ENCODE measurements at regions not wholly inside any gene's neighbourhood (a gene's known extent, or its start where the extent isn't known, plus 50 kb on each side); places are given as distances from the start of the nearest gene placed in this dataset.

- no peak overlapping the region for H3K4me3 ChIP-seq (ENCODE audit: low read depth, low read length)
- no peaks in the 10 kb centered on the region for H3K4me1 ChIP-seq (ENCODE audit: control insufficient read depth, insufficient read depth, low read length)
- no peaks in the 10 kb centered on the region for H3K27me3 ChIP-seq (ENCODE audit: control insufficient read depth, insufficient read depth, low read length)
- no peaks in the 10 kb centered on the region; the same call in 1 of the 2 replicates for H3K9me3 ChIP-seq (ENCODE audit: control insufficient read depth, insufficient read depth, low read depth, low read length)
- H3K9ac ChIP-seq (ENCODE audit: low read length) = no peak overlapping the region
- no peak overlapping the region for H3K27ac ChIP-seq (ENCODE audit: low read depth, low read length)
- no peaks in the 10 kb centered on the region for H3K36me3 ChIP-seq (ENCODE audit: control insufficient read depth, insufficient read depth, low read length)
Measured at GRCh38 chr9:12904261-12905000, 129.6 kb downstream of the LURAP1L start.

- Histone ChIP-seq H3K9ac (ENCODE audit: low read length) (no peak overlapping the region), H3K27ac (ENCODE audit: low read depth, low read length) (no peak overlapping the region), H3K9me3 (ENCODE audit: control insufficient read depth, insufficient read depth, low read depth, low read length) (no peaks in the 10 kb centered on the region; the same call in 1 of the 2 replicates), H3K4me1 (ENCODE audit: control insufficient read depth, insufficient read depth, low read length) (no peaks in the 10 kb centered on the region), H3K36me3 (ENCODE audit: control insufficient read depth, insufficient read depth, low read length) (no peaks in the 10 kb centered on the region), H3K4me3 (ENCODE audit: low read depth, low read length) (no peak overlapping the region), H3K27me3 (ENCODE audit: control insufficient read depth, insufficient read depth, low read length) (no peaks in the 10 kb centered on the region)
Measured at GRCh38 chr9:12906646-12907045, 131.8 kb downstream of the LURAP1L start.

- H3K36me3 ChIP-seq (ENCODE audit: control insufficient read depth, insufficient read depth, low read length) = no peaks in the 10 kb centered on the region
- no peak overlapping the region for H3K9ac ChIP-seq (ENCODE audit: low read length)
- H3K27ac ChIP-seq (ENCODE audit: low read depth, low read length) = no peak overlapping the region
- no peaks in the 10 kb centered on the region for H3K27me3 ChIP-seq (ENCODE audit: control insufficient read depth, insufficient read depth, low read length)
- H3K9me3 ChIP-seq (ENCODE audit: control insufficient read depth, insufficient read depth, low read depth, low read length) = no peaks in the 10 kb centered on the region; the same call in 1 of the 2 replicates
- H3K4me1 ChIP-seq (ENCODE audit: control insufficient read depth, insufficient read depth, low read length) = no peaks in the 10 kb centered on the region
- H3K4me3 ChIP-seq (ENCODE audit: low read depth, low read length) = no peak overlapping the region
Measured at GRCh38 chr9:12908895-12909294, 134.1 kb downstream of the LURAP1L start.

- Histone ChIP-seq H3K9me3 (ENCODE audit: control insufficient read depth, insufficient read depth, low read depth, low read length) (no peaks in the 10 kb centered on the region), H3K4me3 (ENCODE audit: low read depth, low read length) (no peak overlapping the region), H3K36me3 (ENCODE audit: control insufficient read depth, insufficient read depth, low read length) (no peaks in the 10 kb centered on the region), H3K27me3 (ENCODE audit: control insufficient read depth, insufficient read depth, low read length) (no peaks in the 10 kb centered on the region), H3K4me1 (ENCODE audit: control insufficient read depth, insufficient read depth, low read length) (peaks cover 11% of the 10 kb centered on the region), H3K9ac (ENCODE audit: low read length) (no peak overlapping the region), H3K27ac (ENCODE audit: low read depth, low read length) (no peak overlapping the region)
Measured at GRCh38 chr9:12915366-12915954, 140.6 kb downstream of the LURAP1L start.

GRCh38 chr9:12916042-12916441 is 141.2 kb downstream of the LURAP1L start:
- H3K27ac ChIP-seq (ENCODE audit: low read depth, low read length) = peak overlapping the region; percentile 48; the same call in 1 of the 2 replicates
- H3K4me1 ChIP-seq (ENCODE audit: control insufficient read depth, insufficient read depth, low read length) = peaks cover 11% of the 10 kb centered on the region
- no peak overlapping the region for H3K9ac ChIP-seq (ENCODE audit: low read length)
- no peaks in the 10 kb centered on the region for H3K36me3 ChIP-seq (ENCODE audit: control insufficient read depth, insufficient read depth, low read length)
- no peak overlapping the region for H3K4me3 ChIP-seq (ENCODE audit: low read depth, low read length)
- H3K9me3 ChIP-seq (ENCODE audit: control insufficient read depth, insufficient read depth, low read depth, low read length) = no peaks in the 10 kb centered on the region
- no peaks in the 10 kb centered on the region for H3K27me3 ChIP-seq (ENCODE audit: control insufficient read depth, insufficient read depth, low read length)

GRCh38 chr9:12920437-12920836 is 145.6 kb downstream of the LURAP1L start:
- Histone ChIP-seq H3K4me3 (ENCODE audit: low read depth, low read length) (no peak overlapping the region), H3K9me3 (ENCODE audit: control insufficient read depth, insufficient read depth, low read depth, low read length) (no peaks in the 10 kb centered on the region), H3K36me3 (ENCODE audit: control insufficient read depth, insufficient read depth, low read length) (no peaks in the 10 kb centered on the region), H3K27me3 (ENCODE audit: control insufficient read depth, insufficient read depth, low read length) (no peaks in the 10 kb centered on the region), H3K4me1 (ENCODE audit: control insufficient read depth, insufficient read depth, low read length) (peaks cover 11% of the 10 kb centered on the region), H3K27ac (ENCODE audit: low read depth, low read length) (no peak overlapping the region), H3K9ac (ENCODE audit: low read length) (no peak overlapping the region)

- H3K4me1 ChIP-seq (ENCODE audit: control insufficient read depth, insufficient read depth, low read length) = peaks cover 3% of the 10 kb centered on the region; the same call in 1 of the 2 replicates
- H3K36me3 ChIP-seq (ENCODE audit: control insufficient read depth, insufficient read depth, low read length) = no peaks in the 10 kb centered on the region
- H3K27me3 ChIP-seq (ENCODE audit: control insufficient read depth, insufficient read depth, low read length) = no peaks in the 10 kb centered on the region
Measured at GRCh38 chr9:12921621-12922020, 146.8 kb downstream of the LURAP1L start.

GRCh38 chr9:12922224-12922866 is 147.5 kb downstream of the LURAP1L start:
- no peaks in the 10 kb centered on the region for H3K27me3 ChIP-seq (ENCODE audit: control insufficient read depth, insufficient read depth, low read length)
- no peak overlapping the region for H3K4me3 ChIP-seq (ENCODE audit: low read depth, low read length)
- no peak overlapping the region for H3K27ac ChIP-seq (ENCODE audit: low read depth, low read length)
- no peaks in the 10 kb centered on the region for H3K36me3 ChIP-seq (ENCODE audit: control insufficient read depth, insufficient read depth, low read length)
- no peak overlapping the region for H3K9ac ChIP-seq (ENCODE audit: low read length)
- 0 out of 2 replicates have a peak, but pooled peaks cover 3% of the 10 kb centered on the region for H3K4me1 ChIP-seq (ENCODE audit: control insufficient read depth, insufficient read depth, low read length)
- H3K9me3 ChIP-seq (ENCODE audit: control insufficient read depth, insufficient read depth, low read depth, low read length) = no peaks in the 10 kb centered on the region

More at GRCh38 chr9:12921621-12922020, 146.8 kb downstream of the LURAP1L start:
- no peaks in the 10 kb centered on the region for H3K9me3 ChIP-seq (ENCODE audit: control insufficient read depth, insufficient read depth, low read depth, low read length)
- H3K9ac ChIP-seq (ENCODE audit: low read length) = no peak overlapping the region
- H3K27ac ChIP-seq (ENCODE audit: low read depth, low read length) = no peak overlapping the region
- no peak overlapping the region for H3K4me3 ChIP-seq (ENCODE audit: low read depth, low read length)

- Histone ChIP-seq H3K4me1 (ENCODE audit: control insufficient read depth, insufficient read depth, low read length) (0 out of 2 replicates have a peak, but pooled peaks cover 3% of the 10 kb centered on the region), H3K9me3 (ENCODE audit: control insufficient read depth, insufficient read depth, low read depth, low read length) (no peaks in the 10 kb centered on the region), H3K27me3 (ENCODE audit: control insufficient read depth, insufficient read depth, low read length) (no peaks in the 10 kb centered on the region), H3K27ac (ENCODE audit: low read depth, low read length) (no peak overlapping the region), H3K36me3 (ENCODE audit: control insufficient read depth, insufficient read depth, low read length) (no peaks in the 10 kb centered on the region), H3K9ac (ENCODE audit: low read length) (no peak overlapping the region), H3K4me3 (ENCODE audit: low read depth, low read length) (no peak overlapping the region)
Measured at GRCh38 chr9:12923468-12924009, 148.7 kb downstream of the LURAP1L start.

GRCh38 chr9:12930906-12931305 is 156.1 kb downstream of the LURAP1L start:
- no peak overlapping the region for H3K9ac ChIP-seq (ENCODE audit: low read length)
- H3K27me3 ChIP-seq (ENCODE audit: control insufficient read depth, insufficient read depth, low read length) = no peaks in the 10 kb centered on the region
- no peaks in the 10 kb centered on the region for H3K9me3 ChIP-seq (ENCODE audit: control insufficient read depth, insufficient read depth, low read depth, low read length)
- no peak overlapping the region for H3K27ac ChIP-seq (ENCODE audit: low read depth, low read length)
- H3K36me3 ChIP-seq (ENCODE audit: control insufficient read depth, insufficient read depth, low read length) = no peaks in the 10 kb centered on the region
- peaks cover 32% of the 10 kb centered on the region for H3K4me1 ChIP-seq (ENCODE audit: control insufficient read depth, insufficient read depth, low read length)
- no peak overlapping the region for H3K4me3 ChIP-seq (ENCODE audit: low read depth, low read length)

GRCh38 chr9:12933957-12934356 is 159.1 kb downstream of the LURAP1L start:
- Histone ChIP-seq H3K9me3 (ENCODE audit: control insufficient read depth, insufficient read depth, low read depth, low read length) (no peaks in the 10 kb centered on the region), H3K27ac (ENCODE audit: low read depth, low read length) (peak overlapping the region; percentile 41; the same call in 1 of the 2 replicates), H3K4me3 (ENCODE audit: low read depth, low read length) (no peak overlapping the region), H3K9ac (ENCODE audit: low read length) (peak overlapping the region; percentile 45), H3K4me1 (ENCODE audit: control insufficient read depth, insufficient read depth, low read length) (peaks cover 32% of the 10 kb centered on the region), H3K36me3 (ENCODE audit: control insufficient read depth, insufficient read depth, low read length) (no peaks in the 10 kb centered on the region), H3K27me3 (ENCODE audit: control insufficient read depth, insufficient read depth, low read length) (no peaks in the 10 kb centered on the region)
